PFSK-1 (cell line): ENCODE measurements at regions not wholly inside any gene's neighbourhood (a gene's known extent, or its start where the extent isn't known, plus 50 kb on each side); places are given as distances from the start of the nearest gene placed in this dataset.

Experiments used
- FOXP2 ChIP-seq: optimal IDR thresholded peaks from 2 replicates; pipeline ENCODE3; 2011; ENCODE audit warnings: borderline replicate concordance, control low read depth, inconsistent platforms; ENCODE audit not compliant: insufficient read depth; ENCODE audit errors: extremely low read length, extremely low read depth
- POLR2AphosphoS5 ChIP-seq: IDR thresholded peaks from 2 replicates; pipeline ENCODE4 v1.6.1; 2012; ENCODE audit warnings: low read depth, mild to moderate bottlenecking, control low read depth, low read length, moderate library complexity
- REST ChIP-seq, 2 experiments: IDR thresholded peaks; 2 replicates each; pipeline versions ENCODE4 v1.6.1 to v1.8.0; 2011 to 2012; ENCODE audit warnings: low read depth in 2 of 2, low read length in 2 of 2, control low read depth in 1 of 2, inconsistent platforms in 1 of 2, mild to moderate bottlenecking in 1 of 2, moderate library complexity in 1 of 2; ENCODE audit not compliant: insufficient read depth in 1 of 2
- SIN3A ChIP-seq: IDR thresholded peaks from 2 replicates; pipeline ENCODE4 v1.6.1; 2012; ENCODE audit warnings: mild to moderate bottlenecking, low read length, moderate library complexity, borderline replicate concordance; ENCODE audit not compliant: insufficient read depth
- TAF1 ChIP-seq: IDR thresholded peaks from 2 replicates; pipeline ENCODE4 v1.6.1; 2012; ENCODE audit warnings: low read length, control low read depth, borderline replicate concordance; ENCODE audit not compliant: insufficient read depth

GRCh38 chr9:18238752-18239447, 235.1 kb upstream of the ADAMTSL1 start:
- TF ChIP-seq REST (IDR thresholded peaks at IDR 0.05; ENCODE audit: insufficient read depth in 1 of 2, low read depth in 2 of 2, low read length in 2 of 2) (no peak), SIN3A (no peak), TAF1 (no peak), FOXP2 (no peak), POLR2AphosphoS5 (no peak)

GRCh38 chr9:18240213-18240612, 233.7 kb upstream of the ADAMTSL1 start:
- TF ChIP-seq REST (IDR thresholded peaks at IDR 0.05; ENCODE audit: insufficient read depth in 1 of 2, low read depth in 2 of 2, low read length in 2 of 2) (no peak), SIN3A (no peak), POLR2AphosphoS5 (no peak), TAF1 (no peak), FOXP2 (no peak)

GRCh38 chr9:18245911-18246310, 228.0 kb upstream of the ADAMTSL1 start:
- TF ChIP-seq FOXP2: no peak
- TF ChIP-seq SIN3A: no peak
- no peak for TF ChIP-seq REST (IDR thresholded peaks at IDR 0.05; ENCODE audit: insufficient read depth in 1 of 2, low read depth in 2 of 2, low read length in 2 of 2)

DNA sequence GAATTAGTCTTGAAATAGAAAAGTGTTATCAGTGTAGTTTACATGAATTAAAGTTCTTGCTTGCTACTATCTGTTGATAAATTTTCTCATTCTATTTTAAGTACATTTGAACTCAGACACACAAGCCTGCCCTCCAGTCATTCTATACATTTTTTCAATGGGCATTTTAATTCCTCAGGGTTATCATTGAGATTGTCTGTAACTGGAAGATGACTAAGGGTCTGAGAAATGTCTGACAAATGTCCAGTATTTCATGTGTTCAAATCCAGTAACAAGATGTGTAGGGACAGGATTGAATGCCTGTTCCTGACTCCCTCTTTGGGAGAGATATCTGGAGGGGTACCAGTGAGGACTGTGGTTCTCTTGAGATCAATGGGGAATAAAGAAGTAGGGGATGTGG, 223.9 kb upstream of the ADAMTSL1 start:
- TF ChIP-seq POLR2AphosphoS5: no peak
- TF ChIP-seq TAF1: no peak
- TF ChIP-seq SIN3A: no peak

DNA sequence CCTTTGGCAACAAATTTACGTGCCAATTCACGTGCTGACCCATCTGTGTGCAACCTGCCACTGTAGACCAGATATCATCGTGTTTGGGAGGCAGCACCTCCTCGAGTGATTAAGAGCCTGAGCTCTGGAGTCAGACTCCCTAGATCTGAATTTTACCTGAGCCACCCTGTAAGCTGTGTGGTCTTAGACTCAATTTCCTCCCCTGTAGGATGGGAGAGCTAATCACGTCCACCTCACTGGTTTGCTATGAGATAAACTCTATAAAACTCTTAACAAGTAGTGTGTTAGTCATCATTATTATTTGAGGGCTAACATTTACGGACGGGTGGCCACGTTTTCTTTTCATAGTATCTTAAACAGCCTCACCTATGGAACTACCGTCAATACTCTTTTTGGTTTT, 220.0 kb upstream of the ADAMTSL1 start:
- TF ChIP-seq SIN3A (no peak), FOXP2 (no peak), REST (IDR thresholded peaks at IDR 0.05; ENCODE audit: insufficient read depth in 1 of 2, low read depth in 2 of 2, low read length in 2 of 2) (no peak), POLR2AphosphoS5 (no peak), TAF1 (no peak)
